HUES64 (cell line): ENCODE measurements at regions not wholly inside any gene's neighbourhood (a gene's known extent, or its start where the extent isn't known, plus 50 kb on each side); places are given as distances from the start of the nearest gene placed in this dataset.
"Not testable (repeated sequence)": the region's sequence is repeated elsewhere in the genome, so short reads cannot be mapped to it uniquely, and the experiment has no call there.

Experiments
- H3K27ac ChIP-seq: 2 replicates; pipeline ENCODE4 v1.7.0; 2013; ENCODE audit warnings: low read depth, low read length, inconsistent platforms
- H3K27me3 ChIP-seq: 2 replicates; pipeline ENCODE4 v1.6.1; 2013; ENCODE audit warnings: mild to moderate bottlenecking, low read length; ENCODE audit not compliant: insufficient read depth
- H3K36me3 ChIP-seq: 2 replicates; pipeline ENCODE4 v1.6.1; 2013; ENCODE audit warnings: mild to moderate bottlenecking, low read length; ENCODE audit not compliant: insufficient read depth
- H3K4me1 ChIP-seq: 2 replicates; pipeline ENCODE4 v1.6.1; 2013; ENCODE audit warnings: mild to moderate bottlenecking, low read length, moderate library complexity; ENCODE audit not compliant: insufficient read depth
- H3K4me3 ChIP-seq: 2 replicates; pipeline ENCODE4 v1.5.1; 2013; ENCODE audit warnings: mild to moderate bottlenecking, low read length, moderate library complexity
- H3K9ac ChIP-seq: 2 replicates; pipeline ENCODE4 v1.6.1; 2013; ENCODE audit warnings: mild to moderate bottlenecking, low read depth, low read length
- H3K9me3 ChIP-seq: 2 replicates; pipeline ENCODE4 v1.6.1; 2013; ENCODE audit warnings: low read depth, low read length; ENCODE audit not compliant: insufficient read depth
- WGBS: fragments of 150-250, 120-280 bp; methylation state at CpG from one replicate; pipeline ENCODE4 v1.1.7; 2013; ENCODE audit warnings: missing lambda C conversion rate; 5-methylcytosine and 5-hydroxymethylcytosine counted together

GRCh38 chr2:106320439-106320838 is 126.3 kb upstream of the UXS1 start:
- 91% methylated on average over 2 of the region's 2 CpGs for WGBS

DNA sequence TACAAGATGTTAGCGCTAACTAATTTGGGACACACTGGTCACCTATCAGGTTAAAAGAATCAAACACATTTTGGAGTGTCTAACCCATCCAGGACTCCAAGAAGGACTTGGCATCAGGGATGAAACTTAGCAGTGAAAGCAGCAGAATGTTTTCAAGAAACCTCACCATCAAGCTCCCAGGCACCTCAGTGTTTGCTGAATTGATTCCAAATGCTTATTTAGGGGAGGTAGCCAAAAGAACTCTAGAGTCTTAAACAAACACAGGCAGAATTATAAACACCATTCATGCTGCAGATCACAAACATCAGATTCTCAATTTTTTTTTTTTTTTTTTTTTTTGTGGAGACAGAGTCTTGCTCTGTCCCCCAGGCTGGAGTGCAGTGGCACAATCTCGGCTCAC is 122.8 kb upstream of the UXS1 start:
- 92% methylated on average over 2 of the region's 2 CpGs for WGBS

More at GRCh38 chr2:106320439-106320838, 126.3 kb upstream of the UXS1 start:
- H3K4me1 ChIP-seq, H3K36me3 ChIP-seq, H3K4me3 ChIP-seq, H3K27ac ChIP-seq, H3K9ac ChIP-seq, H3K9me3 ChIP-seq, H3K27me3 ChIP-seq: not testable (repeated sequence)

GRCh38 chr2:106314444-106314843 is 120.3 kb upstream of the UXS1 start:
- 95% methylated on average over 3 of the region's 3 CpGs for WGBS
- H3K27me3 ChIP-seq, result no peaks in the 10 kb centered on the region
- H3K4me3 ChIP-seq, result no peak overlapping the region

More for the DNA sequence above, 122.8 kb upstream of the UXS1 start:
- Histone ChIP-seq H3K9ac (no peak overlapping the region), H3K9me3 (no peaks in the 10 kb centered on the region), H3K36me3 (no peaks in the 10 kb centered on the region), H3K27me3 (no peaks in the 10 kb centered on the region), H3K4me1 (no peaks in the 10 kb centered on the region; the same call in 1 of the 2 replicates), H3K4me3 (no peak overlapping the region), H3K27ac (no peak overlapping the region)

DNA sequence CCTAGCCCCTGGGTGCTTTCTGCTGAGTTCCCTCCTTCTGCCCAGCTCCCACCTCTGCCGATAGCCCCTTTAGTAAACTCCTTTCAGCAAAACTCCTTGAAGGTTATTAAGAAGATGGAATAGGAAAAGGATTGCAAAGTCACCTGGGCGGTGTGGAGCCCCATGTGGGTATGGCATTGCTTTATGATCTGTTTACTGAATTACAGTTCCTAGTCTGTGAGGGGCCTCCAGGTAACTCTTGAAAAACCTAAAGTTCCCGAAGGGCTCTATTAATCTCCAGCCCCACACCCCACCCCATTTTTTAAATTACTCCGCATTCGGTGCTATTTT is 116.9 kb upstream of the UXS1 start:
- no peaks in the 10 kb centered on the region for H3K9me3 ChIP-seq
- peaks cover 3% of the 10 kb centered on the region; the same call in 1 of the 2 replicates for H3K4me1 ChIP-seq
- no peak overlapping the region for H3K9ac ChIP-seq
- WGBS, result 85% methylated on average over 5 of the region's 5 CpGs
- no peak overlapping the region for H3K4me3 ChIP-seq
- no peaks in the 10 kb centered on the region for H3K36me3 ChIP-seq
- H3K27me3 ChIP-seq, result no peaks in the 10 kb centered on the region
- no peak overlapping the region for H3K27ac ChIP-seq

More at GRCh38 chr2:106314444-106314843, 120.3 kb upstream of the UXS1 start:
- Histone ChIP-seq H3K9ac (no peak overlapping the region), H3K9me3 (no peaks in the 10 kb centered on the region), H3K36me3 (no peaks in the 10 kb centered on the region), H3K4me1 (peaks cover 3% of the 10 kb centered on the region), H3K27ac (no peak overlapping the region)

- Histone ChIP-seq H3K4me1 (peaks cover 3% of the 10 kb centered on the region; the same call in 1 of the 2 replicates), H3K36me3 (no peaks in the 10 kb centered on the region), H3K9ac (no peak overlapping the region), H3K27me3 (no peaks in the 10 kb centered on the region), H3K4me3 (no peak overlapping the region), H3K9me3 (no peaks in the 10 kb centered on the region), H3K27ac (no peak overlapping the region)
- no CpG with 5 or more reads among the region's 1 CpG for WGBS
Measured at GRCh38 chr2:106307860-106308259, 113.8 kb upstream of the UXS1 start.

- Histone ChIP-seq H3K36me3 (no peaks in the 10 kb centered on the region), H3K9me3 (no peaks in the 10 kb centered on the region), H3K4me3 (no peak overlapping the region), H3K27me3 (no peaks in the 10 kb centered on the region), H3K4me1 (peaks cover 3% of the 10 kb centered on the region; the same call in 1 of the 2 replicates), H3K27ac (no peak overlapping the region), H3K9ac (no peak overlapping the region)
- 84% methylated on average over 3 of the region's 3 CpGs for WGBS
Measured at GRCh38 chr2:106306387-106306786, 112.3 kb upstream of the UXS1 start.

- H3K27ac ChIP-seq, result no peak overlapping the region
- H3K36me3 ChIP-seq, result no peaks in the 10 kb centered on the region
- H3K9me3 ChIP-seq, result no peaks in the 10 kb centered on the region
- H3K4me1 ChIP-seq, result no peaks in the 10 kb centered on the region
- no peaks in the 10 kb centered on the region for H3K27me3 ChIP-seq
- H3K4me3 ChIP-seq, result no peak overlapping the region
- 91% methylated on average over 5 of the region's 5 CpGs for WGBS
- no peak overlapping the region for H3K9ac ChIP-seq
Measured at GRCh38 chr2:106304612-106305184, 110.6 kb upstream of the UXS1 start.

- Histone ChIP-seq H3K27me3 (no peaks in the 10 kb centered on the region), H3K9me3 (no peaks in the 10 kb centered on the region), H3K27ac (no peak overlapping the region), H3K36me3 (no peaks in the 10 kb centered on the region), H3K4me1 (no peaks in the 10 kb centered on the region), H3K9ac (no peak overlapping the region), H3K4me3 (no peak overlapping the region)
- WGBS, result 95% methylated on average over 2 of the region's 2 CpGs
Measured at GRCh38 chr2:106299696-106300095, 105.6 kb upstream of the UXS1 start.

GRCh38 chr2:106296182-106296815 is 102.2 kb upstream of the UXS1 start:
- Histone ChIP-seq H3K9me3 (no peaks in the 10 kb centered on the region), H3K27ac (no peak overlapping the region), H3K9ac (no peak overlapping the region), H3K36me3 (no peaks in the 10 kb centered on the region), H3K27me3 (no peaks in the 10 kb centered on the region), H3K4me1 (no peaks in the 10 kb centered on the region), H3K4me3 (no peak overlapping the region)
- WGBS, result 95% methylated on average over 7 of the region's 8 CpGs

DNA sequence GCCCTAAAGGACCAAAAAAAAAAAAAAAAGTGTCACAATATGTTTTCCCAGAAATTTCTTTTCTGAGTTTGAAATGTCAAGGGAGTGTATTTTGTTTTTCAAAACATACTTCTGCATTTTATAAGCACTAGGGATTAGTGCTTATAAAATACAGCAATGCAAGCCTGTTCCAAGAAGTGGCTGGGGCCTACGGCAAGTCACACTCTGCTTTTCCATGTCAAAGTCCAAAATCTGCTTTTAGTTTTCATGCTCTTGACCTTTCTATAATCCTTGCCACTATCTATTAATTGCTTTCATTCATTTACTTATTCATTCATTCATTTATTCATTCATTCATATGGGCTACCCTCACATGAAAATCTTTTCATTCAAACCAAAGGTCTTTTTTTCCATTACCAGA is 100.1 kb upstream of the UXS1 start:
- Histone ChIP-seq H3K27me3 (no peaks in the 10 kb centered on the region), H3K9ac (no peak overlapping the region), H3K4me3 (no peak overlapping the region), H3K36me3 (no peaks in the 10 kb centered on the region), H3K27ac (no peak overlapping the region), H3K9me3 (no peaks in the 10 kb centered on the region), H3K4me1 (no peaks in the 10 kb centered on the region)
- 95% methylated on average over 1 of the region's 1 CpG for WGBS

DNA sequence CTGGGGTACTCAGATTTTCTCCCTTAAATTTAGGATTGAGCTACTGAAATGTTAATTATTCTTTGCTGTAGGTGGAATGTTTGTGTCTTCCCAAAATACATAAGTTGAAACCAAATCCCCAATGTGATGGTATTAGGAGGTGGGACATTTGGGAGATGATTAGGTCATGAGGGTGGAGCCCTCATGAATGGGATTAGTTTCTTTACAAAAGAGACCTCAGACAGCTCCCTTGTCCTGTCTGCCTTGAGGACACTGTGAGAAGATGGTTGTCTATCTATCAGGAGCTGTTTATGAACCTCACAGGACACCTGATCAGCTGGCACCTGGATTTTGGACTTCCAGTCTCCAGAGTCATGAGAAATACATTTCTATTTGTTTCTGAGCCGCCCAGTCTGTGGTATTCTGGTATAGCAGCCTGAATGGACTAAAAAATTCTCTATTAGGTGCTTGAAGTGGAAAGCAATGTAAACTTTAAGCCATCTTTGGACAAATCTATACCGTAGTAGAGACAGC is 99.2 kb upstream of the UXS1 start:
- H3K27ac ChIP-seq, result no peak overlapping the region
- WGBS, result 93% methylated on average over 2 of the region's 2 CpGs

More for the DNA sequence above, 99.2 kb upstream of the UXS1 start:
- Histone ChIP-seq H3K9ac (no peak overlapping the region), H3K4me3 (no peak overlapping the region), H3K9me3 (no peaks in the 10 kb centered on the region), H3K4me1 (no peaks in the 10 kb centered on the region), H3K27me3 (no peaks in the 10 kb centered on the region), H3K36me3 (no peaks in the 10 kb centered on the region)
